Stomach (tissue), 8 donors: ENCODE measurements at regions not wholly inside any gene's neighbourhood (a gene's known extent, or its start where the extent isn't known, plus 50 kb on each side); places are given as distances from the start of the nearest gene placed in this dataset.

Experiments
- DNase-seq, 2 donors: peaks; one replicate each; pipeline versions ENCODE4 v3.0.0 to v3.0.0-alpha.2; 2013 to 2019
- H3K27ac ChIP-seq, 5 donors: fragments of 200-600 bp in 4 of 5; sonication (generic) in 4 of 5; one replicate each; pipeline ENCODE4 v1.5.1; 2013 to 2019; ENCODE audit warnings: mild to moderate bottlenecking in 1 of 5, moderate library complexity in 1 of 5
- H3K27me3 ChIP-seq, 3 donors: fragments of 200-600 bp; sonication (generic); one replicate each; pipeline ENCODE4 v1.5.1; 2017 to 2019; ENCODE audit warnings: mixed run types in 1 of 3
- H3K36me3 ChIP-seq, 4 donors: fragments of 200-600 bp; sonication (generic); 1 replicate in 3 of 4; 2 replicates in 1 of 4; pipeline ENCODE4 v1.5.1; 2016 to 2019
- H3K4me1 ChIP-seq, 4 donors: fragments of 200-600 bp; sonication (generic); one replicate each; pipeline ENCODE4 v1.5.1; 2016 to 2019
- H3K4me3 ChIP-seq, 4 donors: fragments of 200-600 bp; sonication (generic) in 3 of 4; one replicate each; pipeline ENCODE4 v1.5.1; 2016 to 2019; ENCODE audit warnings: mild to moderate bottlenecking in 1 of 4
- H3K9me3 ChIP-seq, 4 donors: fragments of 200-600 bp; sonication (generic); one replicate each; pipeline ENCODE4 v1.5.1; 2016 to 2019
- EP300 ChIP-seq: sonication (generic); formaldehyde crosslinking; IDR thresholded peaks from one replicate; pipeline ENCODE4 v1.6.1; 2017; ENCODE audit warnings: antibody characterized with exemption
- POLR2A ChIP-seq, 4 donors: fragments of 450-650 bp; IDR thresholded peaks; one replicate each; pipeline ENCODE4 v1.6.1; 2016; ENCODE audit warnings: antibody characterized with exemption in 4 of 4, control low read depth in 2 of 4, mild to moderate bottlenecking in 1 of 4, moderate library complexity in 1 of 4
- POLR2AphosphoS5 ChIP-seq, 3 donors: sonication (generic); formaldehyde crosslinking; IDR thresholded peaks; one replicate each; pipeline ENCODE4 v1.6.1; 2016; ENCODE audit warnings: antibody characterized with exemption in 3 of 3
- WGBS, 5 donors: extraction: QIAGEN DNeasy Blood & Tissue Kit in 3 of 5; methylation state at CpG; one replicate each; pipeline versions ENCODE4 v1.1.5 to v1.1.7; 2013 to 2018; 5-methylcytosine and 5-hydroxymethylcytosine counted together
- intact Hi-C: fragments of 100-400 bp; cut with DNase I; formaldehyde crosslinking; loops from one replicate; pipeline ENCODE4 v1.15.1; 2023; ENCODE audit warnings: low total_unique reads
- TF ChIP-seq, protein P1 (sequence below), 7 experiments: fragments of 450-650 bp in 4 of 7; fragments of 200-600 bp in 3 of 7; sonication (generic) in 3 of 7; IDR thresholded peaks; one replicate each; pipeline ENCODE4 v1.5.1; 2016 to 2019; ENCODE audit warnings: antibody characterized with exemption in 7 of 7, control low read depth in 2 of 7, mild to moderate bottlenecking in 1 of 7
- donor health status: healthy with polysubstance abuse.
- donor health status: Bipolar disorder and iron deficiency.
- donor health status: healthy.

GRCh38 chr15:95247071-95247984, 1016.0 kb downstream of the MCTP2 start:
- TF ChIP-seq EP300 (no peak), POLR2A (IDR thresholded peaks at IDR 0.05) (no peak), POLR2AphosphoS5 (IDR thresholded peaks at IDR 0.05) (peak in 2 of 3 donors; percentile 62 to 84)
- TF ChIP-seq, protein P1, sequence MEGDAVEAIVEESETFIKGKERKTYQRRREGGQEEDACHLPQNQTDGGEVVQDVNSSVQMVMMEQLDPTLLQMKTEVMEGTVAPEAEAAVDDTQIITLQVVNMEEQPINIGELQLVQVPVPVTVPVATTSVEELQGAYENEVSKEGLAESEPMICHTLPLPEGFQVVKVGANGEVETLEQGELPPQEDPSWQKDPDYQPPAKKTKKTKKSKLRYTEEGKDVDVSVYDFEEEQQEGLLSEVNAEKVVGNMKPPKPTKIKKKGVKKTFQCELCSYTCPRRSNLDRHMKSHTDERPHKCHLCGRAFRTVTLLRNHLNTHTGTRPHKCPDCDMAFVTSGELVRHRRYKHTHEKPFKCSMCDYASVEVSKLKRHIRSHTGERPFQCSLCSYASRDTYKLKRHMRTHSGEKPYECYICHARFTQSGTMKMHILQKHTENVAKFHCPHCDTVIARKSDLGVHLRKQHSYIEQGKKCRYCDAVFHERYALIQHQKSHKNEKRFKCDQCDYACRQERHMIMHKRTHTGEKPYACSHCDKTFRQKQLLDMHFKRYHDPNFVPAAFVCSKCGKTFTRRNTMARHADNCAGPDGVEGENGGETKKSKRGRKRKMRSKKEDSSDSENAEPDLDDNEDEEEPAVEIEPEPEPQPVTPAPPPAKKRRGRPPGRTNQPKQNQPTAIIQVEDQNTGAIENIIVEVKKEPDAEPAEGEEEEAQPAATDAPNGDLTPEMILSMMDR (IDR thresholded peaks at IDR 0.05): no peak
- H3K4me1 ChIP-seq: peaks cover 0 to 20% (median 3%) of the 10 kb centered on the region in 4 donors
- no peak overlapping the region for H3K4me3 ChIP-seq
- no peaks in the 10 kb centered on the region for H3K36me3 ChIP-seq
- H3K9me3 ChIP-seq: no peaks in the 10 kb centered on the region
- no peaks in the 10 kb centered on the region for H3K27me3 ChIP-seq
- intact Hi-C loops: no loop called here
- no peak overlapping the region for H3K27ac ChIP-seq
- WGBS, 5 donors: 67 to 79% (median 79%) methylated on average over 12 of the region's 12 CpGs
- DNase-seq: peak in 1 of 2 donors; percentile 27

- H3K4me1 ChIP-seq: peaks cover 0 to 30% (median 7%) of the 10 kb centered on the region in 4 donors
- H3K27me3 ChIP-seq: no peaks in the 10 kb centered on the region
- no peaks in the 10 kb centered on the region for H3K9me3 ChIP-seq
- no peak for DNase-seq
- H3K36me3 ChIP-seq: no peaks in the 10 kb centered on the region
- intact Hi-C loops: no loop called here
- H3K27ac ChIP-seq: peak overlapping the region in 2 of 5 donors; percentile 42 to 58
- no peak overlapping the region for H3K4me3 ChIP-seq
- TF ChIP-seq EP300 (no peak), POLR2AphosphoS5 (IDR thresholded peaks at IDR 0.05) (no peak), POLR2A (IDR thresholded peaks at IDR 0.05) (no peak)
- TF ChIP-seq, protein P1 (IDR thresholded peaks at IDR 0.05): no peak
- whole genome bisulfite sequencing, 5 donors: 62 to 87% (median 83%) methylated on average over 4 of the region's 4 CpGs
Measured at GRCh38 chr15:95249524-95249923, 1018.2 kb downstream of the MCTP2 start.

- H3K36me3 ChIP-seq: no peaks in the 10 kb centered on the region
- H3K4me1 ChIP-seq: peaks cover 0 to 27% (median 4%) of the 10 kb centered on the region in 4 donors
- no peak overlapping the region for H3K4me3 ChIP-seq
- no peak overlapping the region for H3K27ac ChIP-seq
- intact Hi-C loops: no loop called here
- H3K27me3 ChIP-seq: no peaks in the 10 kb centered on the region
- WGBS, 5 donors: 18 to 34% (median 28%) methylated on average over 1 of the region's 1 CpG
- no peak for DNase-seq
- TF ChIP-seq POLR2AphosphoS5 (IDR thresholded peaks at IDR 0.05): no peak
- no peak for TF ChIP-seq EP300
- TF ChIP-seq POLR2A (IDR thresholded peaks at IDR 0.05): no peak
- TF ChIP-seq, protein P1 (IDR thresholded peaks at IDR 0.05): no peak
- H3K9me3 ChIP-seq: no peaks in the 10 kb centered on the region
Measured at GRCh38 chr15:95252404-95252803, 1021.0 kb downstream of the MCTP2 start.

GRCh38 chr15:95254263-95254662, 1022.9 kb downstream of the MCTP2 start:
- 6 to 13% (median 8%) methylated on average over 3 of the region's 3 CpGs for WGBS, 5 donors
- H3K27me3 ChIP-seq: no peaks in the 10 kb centered on the region
- no peak overlapping the region for H3K4me3 ChIP-seq
- H3K27ac ChIP-seq: peak overlapping the region in 2 of 5 donors; percentile 19 to 36
- DNase-seq: no peak
- peaks cover 0 to 26% (median 9%) of the 10 kb centered on the region in 4 donors for H3K4me1 ChIP-seq
- H3K9me3 ChIP-seq: no peaks in the 10 kb centered on the region
- TF ChIP-seq POLR2A (IDR thresholded peaks at IDR 0.05) (no peak), POLR2AphosphoS5 (IDR thresholded peaks at IDR 0.05) (peak in 1 of 3 donors; percentile 16), EP300 (no peak)
- TF ChIP-seq, protein P1 (IDR thresholded peaks at IDR 0.05): no peak
- no peaks in the 10 kb centered on the region for H3K36me3 ChIP-seq
- intact Hi-C loops: no loop called here
